ENCODE measurements at regions not wholly inside any gene's neighbourhood (a gene's known extent, or its start where the extent isn't known, plus 50 kb on each side); places are given as distances from the start of the nearest gene placed in this dataset.

GRCh38 chr6:15063253-15063853 is 182.5 kb upstream of the JARID2 start:
- no peak for TF ChIP-seq TOX (CRISPR knock-in tag; IDR thresholded peaks at IDR 0.05; ENCODE audit: borderline replicate concordance)
- TF ChIP-seq TCF4 (CRISPR knock-in tag; IDR thresholded peaks at IDR 0.05; ENCODE audit: borderline replicate concordance) = no peak
- TF ChIP-seq ESRRG (CRISPR knock-in tag; IDR thresholded peaks at IDR 0.05) = no peak
- TF ChIP-seq CREB5 (CRISPR knock-in tag; IDR thresholded peaks at IDR 0.05; ENCODE audit: low read depth) = no peak
- TF ChIP-seq ZFP30 (CRISPR knock-in tag; IDR thresholded peaks at IDR 0.05) = no peak
